PC-3 (cell line): ENCODE measurements at regions not wholly inside any gene's neighbourhood (a gene's known extent, or its start where the extent isn't known, plus 50 kb on each side); places are given as distances from the start of the nearest gene placed in this dataset.
"Not testable (repeated sequence)": the region's sequence is repeated elsewhere in the genome, so short reads cannot be mapped to it uniquely, and the experiment has no call there.

Experiments
- ATAC-seq: fragments of 200-7000 bp; cut with Tn5 transposase; 2 replicates; pipeline ENCODE4 v1.9.1; 2020; ENCODE audit warnings: mild to moderate bottlenecking, moderate library complexity
- BruUV-seq: library from RNA; stranded (reverse); fragments of 400-500 nt; replicated peaks from 2 replicates; lab custom pipeline; 2021; lab: Mats Ljungman, UMichigan
- CTCF ChIA-PET: fragments of 300-600 bp; sonication (Branson Sonifier 250); formaldehyde crosslinking; loops from one replicate; lab custom pipeline; 2022; ENCODE audit warnings: antibody characterized with exemption; lab: Charles Lee
- POLR2A ChIA-PET: fragments of 300-600 bp; sonication (Branson Sonifier 250); formaldehyde crosslinking; loops from one replicate; lab custom pipeline; 2022; ENCODE audit warnings: antibody characterized with exemption; ENCODE audit not compliant: unreplicated experiment; lab: Charles Lee
- DNase-seq: peaks from one replicate; pipeline ENCODE4 v3.0.0-alpha.2; 2015
- H2AFZ ChIP-seq: fragments of 300-600 bp; sonication (generic); 2 replicates; pipeline ENCODE4 v1.6.0; 2016; ENCODE audit warnings: antibody characterized with exemption, low read length
- H3F3A ChIP-seq: fragments of 300-600 bp; sonication (generic); one replicate; pipeline ENCODE4 v1.6.0; 2017; ENCODE audit warnings: antibody characterized with exemption, low read length, control low read depth, mild to moderate bottlenecking; ENCODE audit not compliant: unreplicated experiment
- H3K27ac ChIP-seq: fragments of 300-600 bp; sonication (generic); 2 replicates; pipeline ENCODE4 v1.5.1; 2016; ENCODE audit warnings: mild to moderate bottlenecking, low read length
- H3K27me3 ChIP-seq: fragments of 300-600 bp; sonication (generic); 2 replicates; pipeline ENCODE4 v1.6.1; 2016; ENCODE audit warnings: low read length, mixed read lengths
- H3K36me3 ChIP-seq: fragments of 300-600 bp; sonication (generic); 2 replicates; pipeline ENCODE4 v1.6.1; 2016; ENCODE audit warnings: low read depth, mixed run types, low read length, mixed read lengths
- H3K4me1 ChIP-seq: fragments of 300-600 bp; sonication (generic); 2 replicates; pipeline ENCODE4 v1.5.1; 2016; ENCODE audit warnings: low read length; ENCODE audit not compliant: insufficient read depth
- H3K4me2 ChIP-seq: fragments of 300-600 bp; sonication (generic); 2 replicates; pipeline ENCODE4 v1.6.0; 2016; ENCODE audit warnings: low read length
- H3K4me3 ChIP-seq: fragments of 300-600 bp; sonication (generic); 2 replicates; pipeline ENCODE4 v1.5.1; 2016; ENCODE audit warnings: mild to moderate bottlenecking, low read length, mixed read lengths
- H3K79me2 ChIP-seq: fragments of 300-600 bp; sonication (generic); 2 replicates; pipeline ENCODE4 v1.6.1; 2017; ENCODE audit warnings: low read length, mixed read lengths
- H3K9ac ChIP-seq: fragments of 300-600 bp; sonication (generic); 2 replicates; pipeline ENCODE4 v1.6.0; 2016; ENCODE audit warnings: mild to moderate bottlenecking, low read length
- H3K9me2 ChIP-seq: fragments of 300-600 bp; sonication (generic); replicated peaks from 2 replicates; pipeline ENCODE4 v1.6.1; 2016; ENCODE audit warnings: mixed run types, low read length, mixed read lengths
- H3K9me3 ChIP-seq: fragments of 300-600 bp; sonication (generic); 2 replicates; pipeline ENCODE4 v1.6.1; 2016; ENCODE audit warnings: low read length, mixed read lengths
- H4K20me1 ChIP-seq: fragments of 300-600 bp; sonication (generic); 2 replicates; pipeline ENCODE4 v1.6.1; 2016; ENCODE audit warnings: low read length, mixed read lengths
- EZH2 ChIP-seq: fragments of 300-600 bp; sonication (generic); IDR thresholded peaks from one replicate; pipeline ENCODE4 v1.6.1; 2017; ENCODE audit warnings: antibody characterized with exemption, mild to moderate bottlenecking, low read length; ENCODE audit not compliant: unreplicated experiment
- EZH2phosphoT487 ChIP-seq: fragments of 300-600 bp; sonication (generic); IDR thresholded peaks from 2 replicates; pipeline ENCODE4 v1.6.1; 2018; ENCODE audit warnings: mild to moderate bottlenecking, antibody characterized with exemption, low read length, borderline replicate concordance
- intact Hi-C: fragments of 100-400 bp; cut with micrococcal nuclease; formaldehyde crosslinking; loops from 2 replicates; pipeline ENCODE4 v1.9.0; 2023
- TF ChIP-seq, protein P1 (sequence below): fragments of 300-600 bp; sonication (generic); conservative IDR thresholded peaks from 2 replicates; pipeline ENCODE4 v1.5.1; 2017; ENCODE audit warnings: antibody characterized with exemption, low read depth, mild to moderate bottlenecking, low read length

DNA sequence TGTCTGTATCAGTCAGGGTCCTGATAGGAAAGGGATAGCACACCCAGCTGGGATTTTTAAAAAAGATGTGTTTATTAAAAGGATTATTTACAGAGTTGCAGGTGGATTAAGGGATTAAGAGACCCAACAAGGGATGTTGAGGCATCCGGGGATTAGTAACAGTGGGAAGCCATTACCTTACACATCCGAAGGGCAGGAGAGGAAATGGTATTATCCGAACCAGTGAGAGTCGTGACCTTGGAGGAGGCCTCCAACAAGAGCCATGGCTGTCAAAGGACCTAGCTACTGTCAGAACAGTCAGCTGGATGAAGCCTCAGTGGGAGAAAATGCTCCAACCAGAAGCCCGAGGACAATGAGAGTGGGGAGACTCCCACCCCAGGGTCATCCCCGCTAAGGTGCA is 146.3 kb upstream of the KRAS start:
- ChIA-PET POLR2A (no interaction called here), CTCF (no interaction called here)
- no peak overlapping the region for H3K4me2 ChIP-seq
- H3F3A ChIP-seq = no peaks in the 10 kb centered on the region
- no peak overlapping the region for H2AFZ ChIP-seq
- H3K27me3 ChIP-seq = no peaks in the 10 kb centered on the region
- no peaks in the 10 kb centered on the region for H3K4me1 ChIP-seq
- no peaks in the 10 kb centered on the region for H3K79me2 ChIP-seq
- DNase-seq (no peak), ATAC-seq (no peak)
- TF ChIP-seq EZH2 = no peak
- no peak for TF ChIP-seq EZH2phosphoT487
- TF ChIP-seq, protein P1, sequence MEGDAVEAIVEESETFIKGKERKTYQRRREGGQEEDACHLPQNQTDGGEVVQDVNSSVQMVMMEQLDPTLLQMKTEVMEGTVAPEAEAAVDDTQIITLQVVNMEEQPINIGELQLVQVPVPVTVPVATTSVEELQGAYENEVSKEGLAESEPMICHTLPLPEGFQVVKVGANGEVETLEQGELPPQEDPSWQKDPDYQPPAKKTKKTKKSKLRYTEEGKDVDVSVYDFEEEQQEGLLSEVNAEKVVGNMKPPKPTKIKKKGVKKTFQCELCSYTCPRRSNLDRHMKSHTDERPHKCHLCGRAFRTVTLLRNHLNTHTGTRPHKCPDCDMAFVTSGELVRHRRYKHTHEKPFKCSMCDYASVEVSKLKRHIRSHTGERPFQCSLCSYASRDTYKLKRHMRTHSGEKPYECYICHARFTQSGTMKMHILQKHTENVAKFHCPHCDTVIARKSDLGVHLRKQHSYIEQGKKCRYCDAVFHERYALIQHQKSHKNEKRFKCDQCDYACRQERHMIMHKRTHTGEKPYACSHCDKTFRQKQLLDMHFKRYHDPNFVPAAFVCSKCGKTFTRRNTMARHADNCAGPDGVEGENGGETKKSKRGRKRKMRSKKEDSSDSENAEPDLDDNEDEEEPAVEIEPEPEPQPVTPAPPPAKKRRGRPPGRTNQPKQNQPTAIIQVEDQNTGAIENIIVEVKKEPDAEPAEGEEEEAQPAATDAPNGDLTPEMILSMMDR = no peak
- H3K36me3 ChIP-seq = no peaks in the 10 kb centered on the region
- no peaks in the 10 kb centered on the region for H3K9me2 ChIP-seq
- no peak overlapping the region for H3K9ac ChIP-seq
- H3K9me3 ChIP-seq = no peaks in the 10 kb centered on the region
- BruUV-seq = no TSS peak
- no peaks in the 10 kb centered on the region for H4K20me1 ChIP-seq
- H3K27ac ChIP-seq = no peak overlapping the region
- no peak overlapping the region for H3K4me3 ChIP-seq
- intact Hi-C loops = no loop called here

DNA sequence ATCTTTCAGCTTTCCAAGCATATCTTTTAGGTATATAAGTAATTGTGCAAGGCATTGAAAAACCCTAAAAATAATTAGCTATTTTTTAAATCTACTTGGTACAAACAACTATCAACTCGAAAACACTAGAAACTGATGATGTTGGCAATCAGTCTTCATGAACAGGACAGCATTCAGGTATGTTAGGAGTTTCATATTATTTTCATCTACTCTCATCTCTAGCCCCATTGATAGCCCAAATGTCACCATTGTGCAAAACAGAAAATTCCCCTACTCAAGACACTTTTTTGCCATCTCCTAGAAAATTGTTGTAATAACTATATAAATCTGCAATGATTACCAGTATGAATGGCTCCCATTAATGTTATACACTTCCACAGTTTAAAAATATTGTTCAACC is 144.5 kb upstream of the KRAS start:
- Histone ChIP-seq H3K9ac (no peak overlapping the region), H3K36me3 (no peaks in the 10 kb centered on the region), H4K20me1 (no peaks in the 10 kb centered on the region), H3K9me3 (no peaks in the 10 kb centered on the region), H3K9me2 (no peaks in the 10 kb centered on the region), H3K27ac (no peak overlapping the region), H3K4me1 (no peaks in the 10 kb centered on the region), H2AFZ (no peak overlapping the region), H3K4me2 (no peak overlapping the region), H3K4me3 (no peak overlapping the region), H3K79me2 (no peaks in the 10 kb centered on the region), H3K27me3 (no peaks in the 10 kb centered on the region), H3F3A (no peaks in the 10 kb centered on the region)
- intact Hi-C loops = no loop called here
- ChIA-PET CTCF (no interaction called here), POLR2A (no interaction called here)
- no peak for TF ChIP-seq EZH2
- TF ChIP-seq EZH2phosphoT487 = no peak
- TF ChIP-seq, protein P1 = no peak
- ATAC-seq (no peak), DNase-seq (no peak)
- BruUV-seq = no TSS peak

DNA sequence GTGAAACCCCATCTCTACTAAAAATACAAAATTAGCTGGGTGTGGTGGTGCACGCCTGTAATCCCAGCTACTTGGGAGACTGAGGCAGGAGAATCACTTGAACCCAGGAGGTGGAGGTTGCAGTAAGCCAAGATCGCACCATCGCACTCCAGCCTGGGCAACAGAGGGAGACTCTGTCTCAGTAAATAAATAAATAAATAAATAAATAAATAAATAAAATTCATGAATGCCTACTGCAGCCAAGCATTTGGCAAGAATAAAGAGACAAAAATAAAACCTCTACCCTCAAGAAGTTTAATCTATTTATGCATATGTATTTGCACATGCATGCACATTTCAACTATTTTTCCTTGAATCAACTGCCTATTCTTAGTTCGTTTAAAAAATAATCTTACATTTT is 144.0 kb upstream of the KRAS start:
- DNase-seq, BruUV-seq, H4K20me1 ChIP-seq, H3K27ac ChIP-seq, H2AFZ ChIP-seq, H3K9ac ChIP-seq, POLR2A ChIA-PET, H3K9me2 ChIP-seq, H3K27me3 ChIP-seq, H3K9me3 ChIP-seq, H3F3A ChIP-seq, ATAC-seq, H3K36me3 ChIP-seq, H3K4me2 ChIP-seq, intact Hi-C loops, H3K4me1 ChIP-seq, H3K79me2 ChIP-seq, H3K4me3 ChIP-seq, CTCF ChIA-PET: not testable (repeated sequence)
